Liver (tissue), 8 donors: ENCODE measurements at regions not wholly inside any gene's neighbourhood (a gene's known extent, or its start where the extent isn't known, plus 50 kb on each side); places are given as distances from the start of the nearest gene placed in this dataset.

Experiments
- DNase-seq: peaks from one replicate; pipeline ENCODE4 v3.0.0-alpha.2; 2017; ENCODE audit warnings: low spot score
- H3K27ac ChIP-seq, 2 donors: one replicate each; pipeline ENCODE4 v1.7.0; 2013; ENCODE audit warnings: inconsistent platforms in 2 of 2, low read length in 2 of 2, control low read depth in 1 of 2, low read depth in 1 of 2, mild to moderate bottlenecking in 1 of 2
- H3K27me3 ChIP-seq, 4 donors: one replicate each; pipeline versions ENCODE4 v1.6.1 to v1.7.0; 2013; ENCODE audit warnings: low read length in 3 of 4, inconsistent platforms in 1 of 4, mild to moderate bottlenecking in 1 of 4, moderate library complexity in 1 of 4; ENCODE audit not compliant: control insufficient read depth in 4 of 4, insufficient read depth in 4 of 4
- H3K36me3 ChIP-seq, 4 donors: one replicate each; pipeline versions ENCODE4 v1.6.1 to v1.7.0; 2013; ENCODE audit warnings: low read length in 3 of 4, mild to moderate bottlenecking in 3 of 4, low read depth in 1 of 4, moderate library complexity in 1 of 4; ENCODE audit not compliant: control insufficient read depth in 4 of 4, insufficient read depth in 3 of 4
- H3K4me1 ChIP-seq, 4 donors: one replicate each; pipeline versions ENCODE4 v1.6.1 to v1.7.0; 2013; ENCODE audit warnings: low read length in 3 of 4, mild to moderate bottlenecking in 3 of 4, moderate library complexity in 1 of 4; ENCODE audit not compliant: control insufficient read depth in 4 of 4, insufficient read depth in 4 of 4
- H3K4me3 ChIP-seq, 3 donors: one replicate each; pipeline versions ENCODE4 v1.6.1 to v1.7.0; 2013; ENCODE audit warnings: low read length in 3 of 3, control low read depth in 1 of 3, low read depth in 1 of 3, mild to moderate bottlenecking in 1 of 3
- H3K9ac ChIP-seq, 2 donors: one replicate each; pipeline ENCODE4 v1.7.0; 2013; ENCODE audit warnings: low read length in 2 of 2, mild to moderate bottlenecking in 2 of 2, moderate library complexity in 2 of 2, control low read depth in 1 of 2, low read depth in 1 of 2
- H3K9me3 ChIP-seq, 4 donors: one replicate each; pipeline versions ENCODE4 v1.6.1 to v1.7.0; 2013; ENCODE audit warnings: low read length in 3 of 4; ENCODE audit not compliant: control insufficient read depth in 4 of 4
- EGR1 ChIP-seq, 2 donors: IDR thresholded peaks; 2 replicates each; pipeline ENCODE4 v1.6.1; 2016 to 2018; ENCODE audit warnings: antibody characterized with exemption in 2 of 2, low read depth in 2 of 2
- FOXA1 ChIP-seq: IDR thresholded peaks from 2 replicates; pipeline ENCODE4 v1.6.1; 2016; ENCODE audit warnings: antibody characterized with exemption
- FOXA2 ChIP-seq: IDR thresholded peaks from 2 replicates; pipeline ENCODE4 v1.6.1; 2016; ENCODE audit warnings: antibody characterized with exemption
- GABPA ChIP-seq, 2 donors: IDR thresholded peaks in 1 of 2; conservative IDR thresholded peaks in 1 of 2; 2 replicates each; pipeline ENCODE4 v1.6.1; 2016; ENCODE audit warnings: antibody characterized with exemption in 2 of 2, mild to moderate bottlenecking in 1 of 2, moderate library complexity in 1 of 2
- HNF4A ChIP-seq, 2 donors: conservative IDR thresholded peaks; 2 replicates each; pipeline ENCODE4 v1.6.1; 2016; ENCODE audit warnings: antibody characterized with exemption in 2 of 2, mild to moderate bottlenecking in 2 of 2
- HNF4G ChIP-seq: IDR thresholded peaks from 2 replicates; pipeline ENCODE4 v1.6.1; 2016; ENCODE audit warnings: antibody characterized with exemption
- NR2F2 ChIP-seq: IDR thresholded peaks from 2 replicates; pipeline ENCODE4 v1.6.1; 2016; ENCODE audit warnings: antibody characterized with exemption
- RAD21 ChIP-seq, 2 donors: IDR thresholded peaks; 2 replicates each; pipeline ENCODE4 v1.6.1; 2016; ENCODE audit warnings: antibody characterized with exemption in 2 of 2, mild to moderate bottlenecking in 2 of 2
- SP1 ChIP-seq: IDR thresholded peaks from 2 replicates; pipeline ENCODE4 v1.6.1; 2018; ENCODE audit warnings: antibody characterized with exemption, mild to moderate bottlenecking
- TAF1 ChIP-seq: conservative IDR thresholded peaks from 2 replicates; pipeline ENCODE4 v1.6.1; 2016; ENCODE audit warnings: antibody characterized with exemption, mild to moderate bottlenecking
- YY1 ChIP-seq: IDR thresholded peaks from 2 replicates; pipeline ENCODE4 v1.6.1; 2016; ENCODE audit warnings: antibody characterized with exemption, mild to moderate bottlenecking
- WGBS: extraction: QIAGEN DNeasy Blood & Tissue Kit; methylation state at CpG from one replicate; pipeline ENCODE4 v1.1.7; 2013; 5-methylcytosine and 5-hydroxymethylcytosine counted together
- TF ChIP-seq, protein P1 (sequence below): fragments of 150-350 bp; IDR thresholded peaks from 2 replicates; pipeline ENCODE4 v1.5.1; 2017; ENCODE audit warnings: improper control_type of control experiment, low read depth, low read length; ENCODE audit not compliant: missing input control
- TF ChIP-seq, protein P2 (sequence below): IDR thresholded peaks from 2 replicates; pipeline ENCODE4 v1.6.1; 2016; ENCODE audit warnings: antibody characterized with exemption
- TF ChIP-seq, protein P3 (sequence below): IDR thresholded peaks from 2 replicates; pipeline ENCODE4 v1.6.1; 2016; ENCODE audit warnings: antibody characterized with exemption
- TF ChIP-seq, protein P4 (sequence below): IDR thresholded peaks from 2 replicates; pipeline ENCODE4 v1.6.1; 2016; ENCODE audit warnings: antibody characterized with exemption
- donor health status: healthy.
- donor health status: healthy.
- donor health status: healthy.
- donor health status: healthy.
- donor health status: healthy.

DNA sequence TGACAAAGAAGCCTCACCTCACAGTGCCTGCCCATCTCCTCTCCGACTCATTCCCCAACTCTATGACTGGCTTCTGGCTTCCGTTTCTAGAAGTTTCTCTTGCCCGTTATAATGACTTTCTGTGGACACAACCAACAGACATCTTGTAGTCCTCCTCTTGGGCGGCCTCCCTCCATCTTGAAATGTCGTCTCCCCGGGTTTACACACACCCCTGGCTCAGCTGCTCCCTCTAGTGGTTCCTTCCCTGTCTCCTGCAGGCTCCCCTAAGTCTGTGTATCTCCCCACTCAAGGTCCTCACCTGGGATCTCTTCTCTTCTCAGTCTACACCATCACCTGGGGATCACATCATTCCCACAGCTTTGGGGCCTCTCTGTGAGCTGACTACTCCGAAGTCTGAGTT lies 123.4 kb upstream of the NEBL start:
- no peaks in the 10 kb centered on the region for H3K9me3 ChIP-seq
- H3K4me1 ChIP-seq, result peaks cover 0 to 13% (median 8%) of the 10 kb centered on the region in 4 donors
- no peak for DNase-seq
- no peaks in the 10 kb centered on the region for H3K27me3 ChIP-seq
- H3K36me3 ChIP-seq, result no peaks in the 10 kb centered on the region
- H3K4me3 ChIP-seq, result no peak overlapping the region
- TF ChIP-seq RAD21 (IDR thresholded peaks at IDR 0.05) (peak; percentile 62 to 87), YY1 (no peak), FOXA2 (no peak)
- TF ChIP-seq, protein P1, sequence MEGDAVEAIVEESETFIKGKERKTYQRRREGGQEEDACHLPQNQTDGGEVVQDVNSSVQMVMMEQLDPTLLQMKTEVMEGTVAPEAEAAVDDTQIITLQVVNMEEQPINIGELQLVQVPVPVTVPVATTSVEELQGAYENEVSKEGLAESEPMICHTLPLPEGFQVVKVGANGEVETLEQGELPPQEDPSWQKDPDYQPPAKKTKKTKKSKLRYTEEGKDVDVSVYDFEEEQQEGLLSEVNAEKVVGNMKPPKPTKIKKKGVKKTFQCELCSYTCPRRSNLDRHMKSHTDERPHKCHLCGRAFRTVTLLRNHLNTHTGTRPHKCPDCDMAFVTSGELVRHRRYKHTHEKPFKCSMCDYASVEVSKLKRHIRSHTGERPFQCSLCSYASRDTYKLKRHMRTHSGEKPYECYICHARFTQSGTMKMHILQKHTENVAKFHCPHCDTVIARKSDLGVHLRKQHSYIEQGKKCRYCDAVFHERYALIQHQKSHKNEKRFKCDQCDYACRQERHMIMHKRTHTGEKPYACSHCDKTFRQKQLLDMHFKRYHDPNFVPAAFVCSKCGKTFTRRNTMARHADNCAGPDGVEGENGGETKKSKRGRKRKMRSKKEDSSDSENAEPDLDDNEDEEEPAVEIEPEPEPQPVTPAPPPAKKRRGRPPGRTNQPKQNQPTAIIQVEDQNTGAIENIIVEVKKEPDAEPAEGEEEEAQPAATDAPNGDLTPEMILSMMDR, result peak; percentile 49
- H3K9ac ChIP-seq, result no peak overlapping the region
- 94% methylated on average over 7 of the region's 7 CpGs for WGBS
- H3K27ac ChIP-seq, result no peak overlapping the region

DNA sequence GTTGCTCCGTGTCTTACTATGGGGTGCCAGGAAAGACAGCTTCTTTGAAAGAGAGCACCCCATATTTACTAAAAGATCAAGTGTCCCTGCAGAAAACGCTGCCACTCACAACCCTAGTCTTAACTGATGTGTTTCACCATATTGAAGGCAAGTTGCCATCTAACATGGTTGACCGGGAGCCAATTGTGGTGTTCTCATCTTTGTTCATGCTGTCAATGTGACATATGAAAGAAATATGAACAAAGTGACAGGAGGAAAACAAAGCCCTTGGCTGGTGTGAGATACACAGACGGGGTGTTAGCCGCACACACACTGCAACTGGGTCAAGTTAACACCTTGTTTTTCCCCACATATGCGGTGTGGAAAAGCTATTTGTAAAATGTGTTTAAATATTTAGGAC lies 122.3 kb upstream of the NEBL start:
- DNase-seq, result no peak
- Histone ChIP-seq H3K36me3 (no peaks in the 10 kb centered on the region), H3K4me1 (peaks cover 0 to 13% (median 8%) of the 10 kb centered on the region in 4 donors), H3K27me3 (no peaks in the 10 kb centered on the region), H3K4me3 (no peak overlapping the region), H3K27ac (no peak overlapping the region), H3K9ac (no peak overlapping the region), H3K9me3 (no peaks in the 10 kb centered on the region)
- WGBS, result 91% methylated on average over 6 of the region's 6 CpGs
- TF ChIP-seq FOXA1 (no peak), GABPA (IDR thresholded peaks at IDR 0.05 in 1 of 2, conservative IDR thresholded peaks at IDR 0.05 in 1 of 2) (no peak), SP1 (no peak), TAF1 (no peak), HNF4G (no peak), HNF4A (conservative IDR thresholded peaks at IDR 0.05) (no peak), EGR1 (IDR thresholded peaks at IDR 0.05; ENCODE audit: low read depth in 2 of 2) (no peak), YY1 (no peak), NR2F2 (no peak), FOXA2 (no peak), RAD21 (IDR thresholded peaks at IDR 0.05) (no peak)
- TF ChIP-seq, protein P2, sequence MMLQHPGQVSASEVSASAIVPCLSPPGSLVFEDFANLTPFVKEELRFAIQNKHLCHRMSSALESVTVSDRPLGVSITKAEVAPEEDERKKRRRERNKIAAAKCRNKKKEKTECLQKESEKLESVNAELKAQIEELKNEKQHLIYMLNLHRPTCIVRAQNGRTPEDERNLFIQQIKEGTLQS, result no peak
- TF ChIP-seq, protein P3, sequence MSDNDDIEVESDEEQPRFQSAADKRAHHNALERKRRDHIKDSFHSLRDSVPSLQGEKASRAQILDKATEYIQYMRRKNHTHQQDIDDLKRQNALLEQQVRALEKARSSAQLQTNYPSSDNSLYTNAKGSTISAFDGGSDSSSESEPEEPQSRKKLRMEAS, result no peak
- TF ChIP-seq, protein P4, sequence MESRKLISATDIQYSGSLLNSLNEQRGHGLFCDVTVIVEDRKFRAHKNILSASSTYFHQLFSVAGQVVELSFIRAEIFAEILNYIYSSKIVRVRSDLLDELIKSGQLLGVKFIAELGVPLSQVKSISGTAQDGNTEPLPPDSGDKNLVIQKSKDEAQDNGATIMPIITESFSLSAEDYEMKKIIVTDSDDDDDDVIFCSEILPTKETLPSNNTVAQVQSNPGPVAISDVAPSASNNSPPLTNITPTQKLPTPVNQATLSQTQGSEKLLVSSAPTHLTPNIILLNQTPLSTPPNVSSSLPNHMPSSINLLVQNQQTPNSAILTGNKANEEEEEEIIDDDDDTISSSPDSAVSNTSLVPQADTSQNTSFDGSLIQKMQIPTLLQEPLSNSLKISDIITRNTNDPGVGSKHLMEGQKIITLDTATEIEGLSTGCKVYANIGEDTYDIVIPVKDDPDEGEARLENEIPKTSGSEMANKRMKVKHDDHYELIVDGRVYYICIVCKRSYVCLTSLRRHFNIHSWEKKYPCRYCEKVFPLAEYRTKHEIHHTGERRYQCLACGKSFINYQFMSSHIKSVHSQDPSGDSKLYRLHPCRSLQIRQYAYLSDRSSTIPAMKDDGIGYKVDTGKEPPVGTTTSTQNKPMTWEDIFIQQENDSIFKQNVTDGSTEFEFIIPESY, result no peak
- TF ChIP-seq, protein P1, result no peak
